Keratinocyte (primary cell): ENCODE measurements at regions not wholly inside any gene's neighbourhood (a gene's known extent, or its start where the extent isn't known, plus 50 kb on each side); places are given as distances from the start of the nearest gene placed in this dataset.
A peak's percentile ranks its signal among the peaks of the same experiment; 100 is the strongest.

ENCODE experiments used
- DNase-seq: peaks from one replicate; pipeline ENCODE4 v3.0.0-alpha.2; 2011; ENCODE audit warnings: low read depth, missing footprints, low spot score
- FAIRE-seq: peaks from 2 replicates; lab custom pipeline; 2011; peaks lifted over from hg19 to GRCh38; lab: Jason Lieb, UNC
- H2AFZ ChIP-seq: 2 replicates; pipeline ENCODE4 v1.6.0; 2012; ENCODE audit warnings: low read length, control low read depth, inconsistent platforms; ENCODE audit not compliant: control insufficient read depth
- H3K27ac ChIP-seq: 2 replicates; pipeline ENCODE4 v1.5.1; 2011; ENCODE audit warnings: low read length; ENCODE audit not compliant: control insufficient read depth, insufficient read depth
- H3K27me3 ChIP-seq: 3 replicates; pipeline ENCODE4 v1.6.0; 2011; ENCODE audit warnings: low read length; ENCODE audit not compliant: control insufficient read depth, insufficient read depth; ENCODE audit errors: extremely low read depth
- H3K36me3 ChIP-seq, 2 experiments: 2 replicates in 1 of 2; 3 replicates in 1 of 2; pipeline ENCODE4 v1.5.1; 2011; ENCODE audit warnings: low read length in 2 of 2, mild to moderate bottlenecking in 1 of 2; ENCODE audit not compliant: control insufficient read depth in 2 of 2, insufficient read depth in 2 of 2; ENCODE audit errors: extremely low read depth in 1 of 2
- H3K4me1 ChIP-seq: 3 replicates; pipeline ENCODE4 v1.5.1; 2011; ENCODE audit warnings: low read length; ENCODE audit not compliant: control insufficient read depth, insufficient read depth; ENCODE audit errors: extremely low read depth
- H3K4me2 ChIP-seq: 3 replicates; pipeline ENCODE4 v1.6.0; 2011; ENCODE audit warnings: low read depth, low read length; ENCODE audit not compliant: control insufficient read depth, insufficient read depth; ENCODE audit errors: extremely low read depth
- H3K4me3 ChIP-seq, 3 experiments: fragments of 200-600 bp in 1 of 3; sonication (generic) in 1 of 3; 2 replicates in 2 of 3; 3 replicates in 1 of 3; pipeline ENCODE4 v1.5.1; 2011 to 2016; ENCODE audit warnings: low read length in 3 of 3, mild to moderate bottlenecking in 3 of 3, control low read depth in 2 of 3, inconsistent platforms in 1 of 3, low read depth in 1 of 3, mixed read lengths in 1 of 3, mixed run types in 1 of 3, moderate library complexity in 1 of 3; ENCODE audit not compliant: control insufficient read depth in 2 of 3, insufficient read depth in 2 of 3; ENCODE audit errors: extremely low read depth in 1 of 3
- H3K79me2 ChIP-seq: 2 replicates; pipeline ENCODE4 v1.6.0; 2012; ENCODE audit warnings: low read length; ENCODE audit not compliant: control insufficient read depth, insufficient read depth
- H3K9ac ChIP-seq: 3 replicates; pipeline ENCODE4 v1.6.0; 2011; ENCODE audit warnings: low read length; ENCODE audit not compliant: control insufficient read depth, insufficient read depth; ENCODE audit errors: extremely low read depth
- H3K9me1 ChIP-seq: 3 replicates; pipeline ENCODE4 v1.6.0; 2011; ENCODE audit warnings: low read length; ENCODE audit not compliant: control insufficient read depth, insufficient read depth; ENCODE audit errors: extremely low read depth
- H3K9me3 ChIP-seq: 2 replicates; pipeline ENCODE4 v1.5.1; 2012; ENCODE audit warnings: low read depth, low read length; ENCODE audit not compliant: control insufficient read depth
- H4K20me1 ChIP-seq: 3 replicates; pipeline ENCODE4 v1.6.0; 2011; ENCODE audit warnings: low read length; ENCODE audit not compliant: control insufficient read depth, insufficient read depth; ENCODE audit errors: extremely low read depth
- CTCF ChIP-seq, 3 experiments: IDR thresholded peaks in 1 of 3; conservative IDR thresholded peaks in 1 of 3; optimal IDR thresholded peaks in 1 of 3; 2 replicates in 2 of 3; 3 replicates in 1 of 3; pipeline versions ENCODE3 to v1.5.1; 2011; ENCODE audit warnings: low read length in 3 of 3, mild to moderate bottlenecking in 3 of 3, moderate library complexity in 2 of 3, control low read depth in 1 of 3, inconsistent platforms in 1 of 3; ENCODE audit not compliant: insufficient read depth in 2 of 3; ENCODE audit errors: extremely low read depth in 1 of 3
- EZH2 ChIP-seq: IDR thresholded peaks from one replicate; pipeline ENCODE4 v1.6.1; 2012; ENCODE audit warnings: inconsistent platforms, mild to moderate bottlenecking, low read length, moderate library complexity
- dilution Hi-C: fragments of 300-500 bp; cut with MboI; formaldehyde crosslinking; loops from one replicate; pipeline ENCODE4 v1.7.0; 2020; ENCODE audit warnings: low sequenced_read_pairs; ENCODE audit not compliant: extremely low pct_ligation_motif_present

GRCh38 chr1:209510063-209510462 lies 73.5 kb upstream of the CAMK1G start:
- Histone ChIP-seq H3K4me3 (no peak overlapping the region), H3K27me3 (peaks cover 6% of the 10 kb centered on the region), H3K36me3 (no peaks in the 10 kb centered on the region), H2AFZ (no peak overlapping the region), H3K4me2 (no peak overlapping the region), H3K9ac (no peak overlapping the region), H3K27ac (no peak overlapping the region), H3K79me2 (no peaks in the 10 kb centered on the region), H4K20me1 (no peaks in the 10 kb centered on the region), H3K9me1 (no peaks in the 10 kb centered on the region), H3K4me1 (peaks cover 11% of the 10 kb centered on the region), H3K9me3 (no peaks in the 10 kb centered on the region)
- no peak for DNase-seq
- no peak for FAIRE-seq
- dilution Hi-C loops: no loop called here
- no peak for TF ChIP-seq CTCF (optimal IDR thresholded peaks at IDR 0.05 in 1 of 3, IDR thresholded peaks at IDR 0.05 in 1 of 3, conservative IDR thresholded peaks at IDR 0.05 in 1 of 3; ENCODE audit: extremely low read depth in 1 of 3, insufficient read depth in 2 of 3, low read length in 3 of 3)

GRCh38 chr1:209511169-209511568 lies 72.3 kb upstream of the CAMK1G start:
- peak; percentile 57 for FAIRE-seq
- dilution Hi-C loops: no loop called here
- Histone ChIP-seq H3K27me3 (peaks cover 9% of the 10 kb centered on the region), H3K9me1 (no peaks in the 10 kb centered on the region), H3K4me2 (no peak overlapping the region), H4K20me1 (no peaks in the 10 kb centered on the region), H3K4me3 (no peak overlapping the region), H3K27ac (no peak overlapping the region), H3K9me3 (no peaks in the 10 kb centered on the region), H3K36me3 (no peaks in the 10 kb centered on the region), H2AFZ (no peak overlapping the region), H3K9ac (no peak overlapping the region), H3K4me1 (peaks cover 3% of the 10 kb centered on the region), H3K79me2 (no peaks in the 10 kb centered on the region)
- no peak for TF ChIP-seq CTCF (optimal IDR thresholded peaks at IDR 0.05 in 1 of 3, IDR thresholded peaks at IDR 0.05 in 1 of 3, conservative IDR thresholded peaks at IDR 0.05 in 1 of 3; ENCODE audit: extremely low read depth in 1 of 3, insufficient read depth in 2 of 3, low read length in 3 of 3)
- TF ChIP-seq EZH2: no peak
- DNase-seq: no peak
